Right renal pelvis (tissue), 4 donors: ENCODE measurements at regions not wholly inside any gene's neighbourhood (a gene's known extent, or its start where the extent isn't known, plus 50 kb on each side); places are given as distances from the start of the nearest gene placed in this dataset.
"Not testable (repeated sequence)": the region's sequence is repeated elsewhere in the genome, so short reads cannot be mapped to it uniquely, and the experiment has no call there.

Experiments used
- DNase-seq, 4 donors: peaks; one replicate each; pipeline ENCODE4 v3.0.0-alpha.2; 2013; ENCODE audit warnings: low read depth in 4 of 4, low spot score in 3 of 4, missing footprints in 1 of 4

- DNase-seq = peak in 1 of 4 donors; percentile 9
Observed at GRCh38 chr18:51447351-51448342, 250.2 kb upstream of the MEX3C start.

GRCh38 chr18:51448949-51449348 lies 251.5 kb upstream of the MEX3C start:
- no peak for DNase-seq

- DNase-seq = no peak
Observed at GRCh38 chr18:51453594-51453993, 256.1 kb upstream of the MEX3C start.

- no peak for DNase-seq
Observed at GRCh38 chr18:51458861-51459260, 261.4 kb upstream of the MEX3C start.

- DNase-seq = no peak
Observed at GRCh38 chr18:51461956-51462355, 264.5 kb upstream of the MEX3C start.

- DNase-seq = no peak
Observed at GRCh38 chr18:51463483-51464136, 266.1 kb upstream of the MEX3C start.

GRCh38 chr18:51478908-51479307 lies 281.4 kb upstream of the MEX3C start:
- no peak for DNase-seq

- no peak for DNase-seq
Observed at GRCh38 chr18:51479736-51480135, 282.3 kb upstream of the MEX3C start.

- DNase-seq = no peak
Observed at GRCh38 chr18:51480407-51481261, 283.2 kb upstream of the MEX3C start.

GRCh38 chr18:51486735-51487366 lies 289.4 kb upstream of the MEX3C start:
- DNase-seq = no peak

GRCh38 chr18:51490417-51490816 lies 292.9 kb upstream of the MEX3C start:
- DNase-seq = no peak

GRCh38 chr18:51490860-51491259 lies 293.4 kb upstream of the MEX3C start:
- no peak for DNase-seq

GRCh38 chr18:51491678-51492372 lies 294.3 kb upstream of the MEX3C start:
- DNase-seq = no peak

GRCh38 chr18:51498085-51498855 lies 300.8 kb upstream of the MEX3C start:
- no peak for DNase-seq

GRCh38 chr18:51503351-51503750 lies 305.9 kb upstream of the MEX3C start:
- DNase-seq = no peak

GRCh38 chr18:51506811-51507210 lies 309.3 kb upstream of the MEX3C start:
- no peak for DNase-seq

GRCh38 chr18:51508410-51508809 lies 310.9 kb upstream of the MEX3C start:
- not testable (repeated sequence) for DNase-seq

- DNase-seq = no peak
Observed at GRCh38 chr18:51510020-51510419, 312.5 kb upstream of the MEX3C start.

- DNase-seq = no peak
Observed at GRCh38 chr18:51513517-51513916, 316.0 kb upstream of the MEX3C start.
